ENCODE measurements at regions not wholly inside any gene's neighbourhood (a gene's known extent, or its start where the extent isn't known, plus 50 kb on each side); places are given as distances from the start of the nearest gene placed in this dataset.

DNA sequence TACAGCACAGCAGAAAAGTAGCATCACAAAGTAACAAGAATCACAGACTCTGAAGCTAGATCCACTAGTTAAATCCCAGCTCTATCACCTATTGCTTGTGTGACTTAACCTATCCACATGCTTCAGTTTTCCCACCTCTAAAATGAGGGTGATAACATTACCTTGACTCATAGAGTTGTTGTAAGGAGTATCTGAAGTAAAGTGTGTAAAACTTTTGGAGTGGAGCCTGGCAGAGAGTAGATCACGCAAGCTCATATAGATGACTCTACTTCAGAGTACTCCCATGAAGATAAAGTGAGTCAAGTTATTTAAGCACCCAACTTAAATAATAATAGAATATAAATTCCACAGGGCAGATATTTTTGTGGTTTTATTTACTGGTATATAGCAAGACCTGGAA, 94.5 kb upstream of the FER start:
- no peak for DNase-seq (ENCODE audit: low spot score)
- intact Hi-C loops (cut with DNase I): no loop called here

DNA sequence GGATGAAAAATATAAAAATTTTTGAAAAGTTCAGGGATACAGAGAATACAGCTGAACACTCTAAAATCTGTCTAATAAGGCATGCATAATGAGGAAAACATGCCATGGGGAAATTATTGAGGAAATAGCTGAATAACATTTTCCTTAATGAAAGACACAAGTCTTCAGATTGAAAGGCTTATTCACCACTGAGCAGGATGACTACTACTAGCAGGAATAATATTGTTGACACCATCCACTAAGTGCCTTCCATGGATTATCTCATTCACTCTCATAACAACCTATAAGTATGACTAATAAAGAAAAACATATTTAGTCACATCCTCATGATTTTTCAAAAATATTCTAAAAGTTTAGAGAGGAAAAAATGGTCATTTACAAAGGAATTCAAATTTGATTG, 96.7 kb upstream of the FER start:
- intact Hi-C loops (cut with DNase I): no loop called here
- no peak for DNase-seq (ENCODE audit: low spot score)

- intact Hi-C loops (cut with DNase I): no loop called here
- DNase-seq (ENCODE audit: low spot score): no peak
Measured at GRCh38 chr5:108649646-108650045, 98.1 kb upstream of the FER start.

- no peak for DNase-seq (ENCODE audit: low spot score)
Measured at GRCh38 chr5:108649106-108649505, 98.6 kb upstream of the FER start.

DNA sequence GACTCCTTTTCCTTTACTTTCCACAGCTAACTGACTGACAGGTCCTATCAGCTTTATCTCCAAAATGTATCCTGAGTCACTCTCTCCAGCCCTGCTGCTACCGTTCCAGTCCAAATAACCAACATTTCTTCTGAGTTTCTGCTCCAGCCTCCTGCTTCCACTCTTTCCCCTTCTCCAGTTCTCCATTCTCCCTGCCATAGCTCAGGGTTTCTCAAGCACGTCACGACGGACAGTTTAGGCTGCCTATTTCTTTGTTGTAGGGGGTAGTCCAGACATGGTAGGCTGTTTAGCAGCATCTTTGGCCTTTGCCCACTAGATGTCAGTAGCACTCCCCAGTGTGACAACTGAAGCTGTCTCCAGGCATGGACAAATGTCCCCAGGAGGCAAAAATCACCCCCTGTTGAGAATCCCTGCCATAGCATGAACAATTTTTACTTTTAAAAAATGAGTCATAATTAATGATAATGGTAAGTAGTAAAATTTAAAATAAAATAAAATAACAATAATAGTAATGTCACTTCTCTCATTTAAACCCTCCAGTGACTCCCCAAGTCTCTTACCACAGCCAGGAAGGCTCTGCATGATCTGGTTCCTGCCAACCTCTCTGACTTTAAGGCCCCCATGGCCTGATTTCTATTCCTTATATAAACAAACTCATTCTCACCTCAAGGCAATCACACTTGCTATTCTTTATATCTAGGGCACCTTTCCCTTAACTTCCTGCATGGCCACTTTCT, 105.4 kb upstream of the FER start:
- intact Hi-C loops (cut with DNase I): no loop called here
- peak; percentile 82 for DNase-seq (ENCODE audit: low spot score)

More at GRCh38 chr5:108649106-108649505, 98.6 kb upstream of the FER start:
- intact Hi-C loops (cut with DNase I): no loop called here

DNA sequence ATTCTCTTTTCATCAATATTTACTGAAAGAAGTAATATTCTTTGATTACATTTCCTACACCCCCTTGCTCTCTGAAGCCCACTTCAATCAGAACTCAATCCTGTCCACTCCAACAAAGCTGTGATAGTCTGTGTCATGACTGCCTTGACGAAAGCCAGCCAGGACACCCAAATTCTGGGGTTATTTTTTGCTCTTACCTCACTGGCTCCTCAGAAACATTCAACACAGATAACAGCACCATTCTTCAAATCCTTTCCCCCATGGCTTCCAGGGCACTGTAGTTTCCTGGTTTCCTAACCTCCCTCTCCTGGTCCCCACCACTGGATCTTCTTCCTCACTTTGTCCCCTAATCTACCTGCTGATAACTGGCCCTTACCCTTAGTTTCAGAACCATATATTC, 106.1 kb upstream of the FER start:
- no peak for DNase-seq (ENCODE audit: low spot score)
- intact Hi-C loops (cut with DNase I): no loop called here

- no peak for DNase-seq (ENCODE audit: low spot score)
- intact Hi-C loops (cut with DNase I): no loop called here
Measured at GRCh38 chr5:108639366-108639765, 108.3 kb upstream of the FER start.

DNA sequence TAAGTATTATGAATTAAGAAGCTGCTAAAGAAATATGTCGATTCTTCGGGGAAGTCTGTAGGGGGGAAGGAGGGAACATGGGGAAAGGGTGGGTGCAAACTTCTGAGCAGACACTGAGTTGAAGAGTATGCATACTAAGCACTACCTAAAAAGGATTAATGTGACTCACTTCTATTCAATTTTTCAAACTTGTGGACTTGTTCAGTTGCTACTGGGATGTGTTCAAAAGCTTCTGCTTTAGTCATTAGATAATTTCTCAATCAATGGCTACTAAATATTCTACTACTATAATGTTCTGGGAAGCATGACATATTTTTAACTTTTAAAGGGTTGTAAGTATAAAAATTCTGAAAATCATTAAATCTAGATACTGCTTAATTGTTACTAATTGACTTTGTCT, 109.7 kb upstream of the FER start:
- intact Hi-C loops (cut with DNase I): no loop called here

DNA sequence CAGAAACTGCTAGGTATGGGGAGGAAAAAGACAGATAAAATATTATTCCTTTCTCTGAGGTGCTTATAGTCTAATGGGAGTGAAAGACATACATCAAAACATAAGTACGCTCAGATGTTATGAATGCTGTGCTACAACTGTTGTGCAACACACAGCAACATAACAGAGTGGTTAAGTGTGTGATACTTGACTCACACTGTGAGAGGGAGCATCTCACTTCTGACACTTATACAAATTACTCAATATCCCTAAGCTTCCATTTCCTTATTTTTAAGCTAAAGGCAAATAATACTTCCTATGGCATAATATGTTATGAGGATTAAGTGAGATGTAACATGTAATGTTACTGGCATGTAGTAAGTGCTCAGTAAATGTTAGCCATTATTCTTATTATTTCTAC, 110.6 kb upstream of the FER start:
- intact Hi-C loops (cut with DNase I): no loop called here
- no peak for DNase-seq (ENCODE audit: low spot score)

More for the DNA sequence above, 109.7 kb upstream of the FER start:
- DNase-seq (ENCODE audit: low spot score): no peak

DNA sequence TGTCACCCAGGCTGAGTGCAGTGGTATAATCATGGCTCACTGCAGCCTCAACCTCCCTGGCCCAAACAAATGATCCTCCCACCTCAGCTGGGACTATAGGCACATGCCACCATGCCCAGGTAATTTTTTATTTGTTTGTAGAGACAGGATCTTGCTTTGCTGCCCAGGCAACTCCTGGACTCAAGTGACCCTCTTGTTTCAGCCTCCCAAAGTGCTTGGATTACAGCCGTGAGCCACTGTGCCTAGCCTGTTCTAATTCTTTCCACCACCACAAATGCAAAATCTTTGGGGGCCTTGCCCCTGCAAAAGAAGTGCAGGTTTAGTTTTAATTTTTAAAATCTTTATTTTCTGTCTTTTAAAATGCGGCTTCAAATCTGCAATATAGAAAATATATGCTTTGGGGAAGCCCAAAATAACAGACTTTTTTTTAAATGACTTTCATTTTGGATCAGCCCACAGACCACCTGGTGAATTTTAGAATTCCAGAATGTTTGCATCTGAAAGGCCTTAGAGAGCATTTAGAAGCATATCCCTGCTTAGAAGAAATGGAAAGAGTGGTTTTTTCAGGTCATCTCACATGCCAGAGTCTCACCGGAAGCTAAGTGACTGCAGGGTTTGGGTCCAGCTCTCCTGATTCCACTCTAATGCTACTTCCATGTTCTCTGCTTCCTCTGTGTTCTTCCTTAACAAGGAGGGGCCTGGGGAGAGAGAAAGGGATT, 111.4 kb upstream of the FER start:
- no peak for DNase-seq (ENCODE audit: low spot score)
- intact Hi-C loops (cut with DNase I): no loop called here

GRCh38 chr5:108634617-108635288, 112.9 kb upstream of the FER start:
- DNase-seq (ENCODE audit: low spot score): no peak
- intact Hi-C loops (cut with DNase I): no loop called here

DNA sequence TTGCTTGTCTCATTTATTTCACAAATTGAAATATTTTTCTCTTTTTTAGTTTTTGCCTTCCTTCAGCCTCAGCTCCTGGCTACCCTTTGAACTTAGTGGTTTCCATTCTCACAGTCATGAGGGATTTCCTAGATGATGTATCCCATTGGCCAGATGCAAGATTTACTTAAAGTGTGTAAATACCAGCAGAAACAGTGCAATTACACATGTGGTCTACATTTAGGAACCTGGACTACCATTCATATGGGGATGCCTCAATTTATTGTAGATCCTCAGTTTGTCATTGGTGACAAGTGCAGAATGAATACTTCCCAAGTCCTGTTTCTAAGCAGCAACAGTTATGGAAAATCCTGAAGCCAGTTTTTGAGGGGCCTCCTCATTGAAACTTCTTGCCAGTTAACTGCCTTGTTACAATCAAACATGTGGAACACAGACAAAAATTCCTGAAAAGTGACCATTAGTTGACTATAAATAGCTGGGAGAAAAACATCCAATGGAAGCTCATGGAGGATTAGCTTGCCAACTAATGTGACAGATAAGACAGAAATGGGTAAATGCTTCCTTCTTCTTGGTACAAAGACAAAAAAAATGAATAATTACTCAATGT, 113.6 kb upstream of the FER start:
- intact Hi-C loops (cut with DNase I): no loop called here
- no peak for DNase-seq (ENCODE audit: low spot score)

GRCh38 chr5:108629779-108630528, 117.7 kb upstream of the FER start:
- DNase-seq (ENCODE audit: low spot score): no peak
- intact Hi-C loops (cut with DNase I): no loop called here

DNA sequence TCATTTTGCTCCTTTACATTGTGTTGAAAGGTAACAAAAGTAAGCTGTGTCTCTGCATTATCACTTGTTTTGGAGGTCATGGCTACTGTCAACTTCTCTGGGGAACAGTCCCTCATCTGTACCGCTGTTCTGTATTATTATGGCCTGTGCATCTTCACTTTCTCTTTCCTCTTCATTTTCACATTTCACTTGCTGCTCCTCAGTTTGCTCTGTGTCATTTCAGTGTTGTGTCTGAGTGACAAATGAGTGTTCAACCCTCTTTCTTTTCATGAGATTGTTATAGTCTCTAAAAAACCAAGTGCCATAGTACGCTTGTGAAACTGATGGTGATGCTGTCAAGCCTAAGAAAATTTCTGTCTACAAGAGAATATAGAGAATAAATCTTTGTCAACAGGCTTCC, 122.0 kb upstream of the FER start:
- no peak for DNase-seq (ENCODE audit: low spot score)
- intact Hi-C loops (cut with DNase I): no loop called here

DNA sequence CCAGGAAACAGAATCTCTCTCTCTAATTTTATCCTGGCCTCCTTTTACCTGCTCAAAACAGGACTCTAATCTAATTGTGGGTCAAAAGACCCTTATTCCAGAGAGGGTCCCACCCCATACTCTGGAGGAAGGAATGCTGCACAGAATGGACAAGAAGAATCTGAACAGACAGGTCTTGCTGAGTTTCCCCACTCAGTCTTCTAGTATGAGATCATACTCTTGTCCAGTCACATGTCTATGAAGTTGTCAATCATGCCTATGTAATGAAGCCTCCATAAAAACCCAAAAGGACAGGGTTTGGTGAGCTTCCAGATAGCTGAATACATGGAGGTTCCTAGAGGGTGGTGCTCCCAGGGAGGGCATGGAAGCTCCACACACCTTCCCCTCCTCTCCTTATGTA, 123.9 kb upstream of the FER start:
- intact Hi-C loops (cut with DNase I): no loop called here
- no peak for DNase-seq (ENCODE audit: low spot score)

GRCh38 chr5:108620516-108620915, 127.2 kb upstream of the FER start:
- intact Hi-C loops (cut with DNase I): no loop called here
- no peak for DNase-seq (ENCODE audit: low spot score)

- no peak for DNase-seq (ENCODE audit: low spot score)
- intact Hi-C loops (cut with DNase I): no loop called here
Measured at GRCh38 chr5:108619815-108620214, 127.9 kb upstream of the FER start.

DNA sequence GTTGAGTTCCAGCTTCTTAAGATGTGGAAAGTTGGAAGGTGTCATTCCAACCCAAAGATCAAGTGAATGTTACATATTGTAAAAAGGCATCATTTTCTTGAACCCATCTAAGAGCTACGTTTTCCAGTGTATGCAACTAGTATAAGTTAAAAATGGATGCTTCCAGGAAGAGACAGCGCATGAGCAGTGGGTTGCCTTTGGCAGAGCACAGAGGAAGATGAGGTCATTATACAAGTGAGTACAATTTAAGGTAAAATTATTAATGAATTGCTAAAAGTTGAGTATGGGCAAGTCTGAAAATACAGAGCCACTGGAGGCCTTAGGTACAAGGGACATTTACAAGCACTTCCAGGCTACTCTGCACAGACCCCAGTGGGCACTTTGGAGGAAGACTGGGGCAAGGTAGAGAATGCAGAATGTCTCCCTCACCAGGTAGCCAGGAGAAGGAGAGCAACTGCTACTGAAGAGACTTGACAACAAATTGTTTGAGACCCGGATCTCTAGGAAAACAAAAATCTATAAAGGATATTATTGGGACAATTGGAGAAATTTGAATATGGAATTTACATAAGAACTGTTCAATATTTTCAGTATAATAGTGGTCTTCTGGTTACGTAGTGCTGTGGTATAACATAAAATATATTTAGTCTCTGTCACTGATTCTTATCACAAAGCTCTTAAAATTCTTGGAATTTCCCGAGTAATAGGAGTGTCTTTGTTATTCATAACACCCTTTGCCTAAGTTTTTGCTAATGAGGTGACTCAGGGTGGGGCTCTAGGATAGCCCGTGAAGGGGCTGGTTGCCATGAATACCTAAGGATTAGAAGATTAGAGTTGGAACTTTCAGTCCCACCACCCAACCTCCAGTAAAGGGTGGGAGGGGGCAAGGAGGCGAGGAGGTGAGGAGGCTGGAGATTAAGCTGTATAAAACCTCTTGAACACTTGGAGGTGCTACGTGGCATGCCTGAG, 129.9 kb upstream of the FER start:
- intact Hi-C loops (cut with DNase I): no loop called here
- no peak for DNase-seq (ENCODE audit: low spot score)
